CD1c-positive myeloid dendritic cell (primary cell): ENCODE measurements at regions not wholly inside any gene's neighbourhood (a gene's known extent, or its start where the extent isn't known, plus 50 kb on each side); places are given as distances from the start of the nearest gene placed in this dataset.
"Not testable (repeated sequence)": the region's sequence is repeated elsewhere in the genome, so short reads cannot be mapped to it uniquely, and the experiment has no call there.

Source experiments
- DNase-seq: peaks from one replicate; pipeline ENCODE4 v3.0.0-alpha.2; 2016; ENCODE audit errors: extremely low spot score

GRCh38 chr10:61271127-61271780, 181.9 kb downstream of the TMEM26 start:
- no peak for DNase-seq

GRCh38 chr10:61263518-61263917, 189.7 kb downstream of the TMEM26 start:
- DNase-seq: no peak

- DNase-seq: no peak
Measured at GRCh38 chr10:61262486-61263261, 190.5 kb downstream of the TMEM26 start.

- DNase-seq: no peak
Measured at GRCh38 chr10:61257956-61258496, 195.2 kb downstream of the TMEM26 start.

GRCh38 chr10:61257136-61257535, 196.0 kb downstream of the TMEM26 start:
- no peak for DNase-seq

GRCh38 chr10:61252326-61252725, 200.9 kb downstream of the TMEM26 start:
- not testable (repeated sequence) for DNase-seq

- no peak for DNase-seq
Measured at GRCh38 chr10:61251089-61251488, 202.1 kb downstream of the TMEM26 start.

- DNase-seq: no peak
Measured at GRCh38 chr10:61250131-61250530, 203.1 kb downstream of the TMEM26 start.

GRCh38 chr10:61248013-61248412, 205.2 kb downstream of the TMEM26 start:
- DNase-seq: no peak

- no peak for DNase-seq
Measured at GRCh38 chr10:61244261-61244775, 208.9 kb downstream of the TMEM26 start.

GRCh38 chr10:61232780-61233179, 220.4 kb downstream of the TMEM26 start:
- no peak for DNase-seq

GRCh38 chr10:61225939-61226338, 227.2 kb downstream of the TMEM26 start:
- DNase-seq: no peak

- DNase-seq: no peak
Measured at GRCh38 chr10:61223576-61223975, 229.6 kb downstream of the TMEM26 start.

GRCh38 chr10:61219696-61220095, 233.5 kb downstream of the TMEM26 start:
- no peak for DNase-seq

GRCh38 chr10:61217851-61218565, 235.2 kb downstream of the TMEM26 start:
- DNase-seq: no peak

GRCh38 chr10:61215246-61215645, 237.9 kb downstream of the TMEM26 start:
- DNase-seq: no peak

- no peak for DNase-seq
Measured at GRCh38 chr10:61211468-61211867, 241.7 kb downstream of the TMEM26 start.

- DNase-seq: no peak
Measured at GRCh38 chr10:61197057-61197456, 253.1 kb upstream of the RHOBTB1 start.

GRCh38 chr10:61195211-61195610, 251.2 kb upstream of the RHOBTB1 start:
- DNase-seq: no peak

GRCh38 chr10:61192589-61192988, 248.6 kb upstream of the RHOBTB1 start:
- not testable (repeated sequence) for DNase-seq

GRCh38 chr10:61192042-61192441, 248.1 kb upstream of the RHOBTB1 start:
- DNase-seq: no peak

- no peak for DNase-seq
Measured at GRCh38 chr10:61189912-61190311, 245.9 kb upstream of the RHOBTB1 start.
